ENCODE measurements at regions not wholly inside any gene's neighbourhood (a gene's known extent, or its start where the extent isn't known, plus 50 kb on each side); places are given as distances from the start of the nearest gene placed in this dataset.

DNA sequence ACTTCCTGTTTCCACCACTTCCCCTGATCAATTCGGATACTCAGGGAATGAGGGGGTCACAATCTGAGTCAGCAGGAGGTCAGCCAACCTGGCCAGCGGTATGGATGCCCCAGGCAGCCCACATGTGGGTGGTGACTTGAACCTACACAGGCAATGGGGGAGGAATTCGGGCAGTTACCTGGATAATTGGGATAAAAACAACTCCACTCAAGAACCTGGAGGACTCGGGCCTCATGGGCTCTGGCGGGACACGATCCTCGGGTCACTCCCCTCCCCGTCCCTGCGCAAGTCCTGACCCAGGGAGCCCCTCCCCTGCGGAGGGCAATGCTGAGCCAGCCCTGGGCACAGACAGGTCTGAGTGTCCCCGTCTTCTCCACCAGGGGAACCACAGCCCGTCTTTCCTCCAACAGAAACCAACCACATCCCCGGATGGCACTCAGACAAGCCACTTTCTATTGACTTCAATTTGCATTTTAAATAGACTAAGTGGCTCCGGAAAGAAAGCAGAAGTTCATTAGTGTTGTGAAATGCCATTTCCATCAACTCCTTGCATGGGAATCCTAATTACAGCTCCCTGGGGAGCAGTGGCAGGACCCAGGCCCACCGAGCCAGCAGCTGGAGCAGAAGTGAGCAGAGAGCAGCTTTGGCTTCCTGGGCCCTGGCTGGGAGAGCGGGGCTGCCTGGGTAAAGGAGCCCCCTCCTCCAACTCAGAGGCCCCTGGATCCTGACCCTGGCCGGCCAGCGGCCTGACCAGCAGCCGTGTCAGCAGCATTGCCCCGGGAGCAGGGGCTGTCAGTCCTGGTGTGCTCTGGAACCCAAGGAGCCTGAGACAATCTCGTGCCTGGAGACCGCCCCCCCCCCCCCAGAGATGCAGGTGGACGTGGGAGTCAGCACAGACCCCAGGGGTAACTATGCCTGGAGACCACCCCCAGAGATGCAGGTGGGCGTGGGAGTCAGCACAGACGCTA is 374.1 kb downstream of the ADGRD1 start (continued):
- TF ChIP-seq, protein P1, sequence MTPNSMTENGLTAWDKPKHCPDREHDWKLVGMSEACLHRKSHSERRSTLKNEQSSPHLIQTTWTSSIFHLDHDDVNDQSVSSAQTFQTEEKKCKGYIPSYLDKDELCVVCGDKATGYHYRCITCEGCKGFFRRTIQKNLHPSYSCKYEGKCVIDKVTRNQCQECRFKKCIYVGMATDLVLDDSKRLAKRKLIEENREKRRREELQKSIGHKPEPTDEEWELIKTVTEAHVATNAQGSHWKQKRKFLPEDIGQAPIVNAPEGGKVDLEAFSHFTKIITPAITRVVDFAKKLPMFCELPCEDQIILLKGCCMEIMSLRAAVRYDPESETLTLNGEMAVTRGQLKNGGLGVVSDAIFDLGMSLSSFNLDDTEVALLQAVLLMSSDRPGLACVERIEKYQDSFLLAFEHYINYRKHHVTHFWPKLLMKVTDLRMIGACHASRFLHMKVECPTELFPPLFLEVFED (CRISPR knock-in tag; conservative IDR thresholded peaks at IDR 0.05) = no peak
- TF ChIP-seq ILF3 (IDR thresholded peaks at IDR 0.05; ENCODE audit: borderline replicate concordance) (no peak), DDX20 (tag; IDR thresholded peaks at IDR 0.05; ENCODE audit: low read depth) (no peak), PHB (CRISPR knock-in tag; IDR thresholded peaks at IDR 0.05) (no peak), ZEB2 (IDR thresholded peaks at IDR 0.05) (no peak), FOXA1 (IDR thresholded peaks at IDR 0.05; ENCODE audit: borderline replicate concordance) (no peak), RB1 (IDR thresholded peaks at IDR 0.05; ENCODE audit: low read depth) (no peak), NFRKB (IDR thresholded peaks at IDR 0.05; ENCODE audit: low read depth) (no peak), PYGO2 (tag; IDR thresholded peaks at IDR 0.05) (no peak), XRCC5 (IDR thresholded peaks at IDR 0.05; ENCODE audit: low read depth, low read length) (no peak), XRCC3 (IDR thresholded peaks at IDR 0.05) (no peak), CBFA2T2 (conservative IDR thresholded peaks at IDR 0.05) (no peak), CAMTA2 (CRISPR knock-in tag; conservative IDR thresholded peaks at IDR 0.05) (no peak), SMC3 (conservative IDR thresholded peaks at IDR 0.05; ENCODE audit: insufficient read depth, low read depth, low read length) (0 out of 2 replicates have a peak, but pooled peaks have one; percentile 15), ZSCAN29 (IDR thresholded peaks at IDR 0.05) (no peak), NRF1 (conservative IDR thresholded peaks at IDR 0.05 in 1 of 2, IDR thresholded peaks at IDR 0.05 in 1 of 2) (peak in 1 of 2 experiments; percentile 34; a peak in 1 of 4 replicates), TCF7L2 (IDR thresholded peaks at IDR 0.05; ENCODE audit: low read depth, low read length) (no peak), HMGN3 (IDR thresholded peaks at IDR 0.05; ENCODE audit: borderline replicate concordance, extremely low read depth, insufficient read length, low read depth, low read length) (no peak)
- TF ChIP-seq, protein P2, sequence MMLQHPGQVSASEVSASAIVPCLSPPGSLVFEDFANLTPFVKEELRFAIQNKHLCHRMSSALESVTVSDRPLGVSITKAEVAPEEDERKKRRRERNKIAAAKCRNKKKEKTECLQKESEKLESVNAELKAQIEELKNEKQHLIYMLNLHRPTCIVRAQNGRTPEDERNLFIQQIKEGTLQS (IDR thresholded peaks at IDR 0.05) = no peak
- TF ChIP-seq, protein P2 (CRISPR knock-in tag; conservative IDR thresholded peaks at IDR 0.05) = no peak
- TF ChIP-seq, protein P3, sequence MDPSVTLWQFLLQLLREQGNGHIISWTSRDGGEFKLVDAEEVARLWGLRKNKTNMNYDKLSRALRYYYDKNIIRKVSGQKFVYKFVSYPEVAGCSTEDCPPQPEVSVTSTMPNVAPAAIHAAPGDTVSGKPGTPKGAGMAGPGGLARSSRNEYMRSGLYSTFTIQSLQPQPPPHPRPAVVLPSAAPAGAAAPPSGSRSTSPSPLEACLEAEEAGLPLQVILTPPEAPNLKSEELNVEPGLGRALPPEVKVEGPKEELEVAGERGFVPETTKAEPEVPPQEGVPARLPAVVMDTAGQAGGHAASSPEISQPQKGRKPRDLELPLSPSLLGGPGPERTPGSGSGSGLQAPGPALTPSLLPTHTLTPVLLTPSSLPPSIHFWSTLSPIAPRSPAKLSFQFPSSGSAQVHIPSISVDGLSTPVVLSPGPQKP (CRISPR knock-in tag; IDR thresholded peaks at IDR 0.05) = no peak
- TF ChIP-seq, protein P4, sequence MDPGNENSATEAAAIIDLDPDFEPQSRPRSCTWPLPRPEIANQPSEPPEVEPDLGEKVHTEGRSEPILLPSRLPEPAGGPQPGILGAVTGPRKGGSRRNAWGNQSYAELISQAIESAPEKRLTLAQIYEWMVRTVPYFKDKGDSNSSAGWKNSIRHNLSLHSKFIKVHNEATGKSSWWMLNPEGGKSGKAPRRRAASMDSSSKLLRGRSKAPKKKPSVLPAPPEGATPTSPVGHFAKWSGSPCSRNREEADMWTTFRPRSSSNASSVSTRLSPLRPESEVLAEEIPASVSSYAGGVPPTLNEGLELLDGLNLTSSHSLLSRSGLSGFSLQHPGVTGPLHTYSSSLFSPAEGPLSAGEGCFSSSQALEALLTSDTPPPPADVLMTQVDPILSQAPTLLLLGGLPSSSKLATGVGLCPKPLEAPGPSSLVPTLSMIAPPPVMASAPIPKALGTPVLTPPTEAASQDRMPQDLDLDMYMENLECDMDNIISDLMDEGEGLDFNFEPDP (CRISPR knock-in tag; IDR thresholded peaks at IDR 0.05) = no peak
